Transverse colon (tissue), 4 donors: ENCODE measurements at regions not wholly inside any gene's neighbourhood (a gene's known extent, or its start where the extent isn't known, plus 50 kb on each side); places are given as distances from the start of the nearest gene placed in this dataset.

Source experiments
- DNase-seq: peaks from one replicate; pipeline ENCODE4 v3.0.0-alpha.2; 2019
- H3K27ac ChIP-seq, 4 donors: fragments of 200-600 bp; sonication (generic); 2 replicates each; pipeline ENCODE4 v1.5.1; 2016 to 2018; ENCODE audit warnings: inconsistent platforms in 4 of 4
- H3K27me3 ChIP-seq: fragments of 200-600 bp; sonication (generic); 2 replicates; pipeline ENCODE4 v1.5.1; 2017; ENCODE audit warnings: inconsistent platforms
- H3K36me3 ChIP-seq, 4 donors: fragments of 200-600 bp; sonication (generic); 2 replicates each; pipeline ENCODE4 v1.5.1; 2017 to 2019; ENCODE audit warnings: inconsistent platforms in 4 of 4
- H3K4me1 ChIP-seq, 4 donors: fragments of 200-600 bp; sonication (generic); 2 replicates each; pipeline ENCODE4 v1.5.1; 2017 to 2020; ENCODE audit warnings: inconsistent platforms in 4 of 4
- H3K4me3 ChIP-seq, 4 donors: fragments of 200-600 bp; sonication (generic); 1 replicate in 1 of 4; 2 replicates in 3 of 4; pipeline versions ENCODE4 v1.5.1 to v1.6.1; 2017 to 2019; ENCODE audit warnings: inconsistent platforms in 4 of 4
- H3K9me3 ChIP-seq, 2 donors: fragments of 200-600 bp; sonication (generic); 2 replicates each; pipeline ENCODE4 v1.5.1; 2017 to 2019; ENCODE audit warnings: inconsistent platforms in 2 of 2
- CTCF ChIP-seq, 5 experiments: fragments of 200-600 bp in 3 of 5; fragments of 450-650 bp in 2 of 5; sonication (generic) in 3 of 5; IDR thresholded peaks; 1 replicate in 2 of 5; 2 replicates in 3 of 5; pipeline ENCODE4 v1.5.1; 2016 to 2017; ENCODE audit warnings: antibody characterized with exemption in 5 of 5, inconsistent platforms in 3 of 5, mild to moderate bottlenecking in 2 of 5, moderate library complexity in 1 of 5
- EP300 ChIP-seq: sonication (generic); formaldehyde crosslinking; IDR thresholded peaks from one replicate; pipeline ENCODE4 v1.6.1; 2017; ENCODE audit warnings: antibody characterized with exemption, low read depth
- POLR2A ChIP-seq: fragments of 450-650 bp; IDR thresholded peaks from one replicate; pipeline ENCODE4 v1.6.1; 2016; ENCODE audit warnings: antibody characterized with exemption, mild to moderate bottlenecking, moderate library complexity
- POLR2AphosphoS5 ChIP-seq, 3 donors: sonication (generic); formaldehyde crosslinking; IDR thresholded peaks; one replicate each; pipeline ENCODE4 v1.6.1; 2016; ENCODE audit warnings: antibody characterized with exemption in 3 of 3
- WGBS, 2 donors: methylation state at CpG; one replicate each; pipeline ENCODE4 v1.1.5; 2018; ENCODE audit warnings: low coverage in 1 of 2; 5-methylcytosine and 5-hydroxymethylcytosine counted together
- in situ Hi-C, 4 donors: fragments of 200-750 bp; cut with MboI; loops; one replicate each; pipeline versions ENCODE4 v1.15.0 to v1.15.1; 2017; ENCODE audit warnings: low sequenced_read_pairs in 3 of 4, low pct_ligation_motif_present in 1 of 4, low pct_unique_long_range_greater_than_20kb in 1 of 4
- intact Hi-C: fragments of 100-400 bp; cut with DNase I; formaldehyde crosslinking; loops from one replicate; pipeline ENCODE4 v1.15.1; 2023; ENCODE audit warnings: low total_unique reads

GRCh38 chr4:151605215-151605614, 155.6 kb downstream of the GATB start:
- in situ Hi-C loops = loop anchor here in 2 of 4 donors (25.0 kb wide), 1 partner anchor 493 kb away; no protein-coding TSS in a partner anchor
- TF ChIP-seq POLR2AphosphoS5 (IDR thresholded peaks at IDR 0.05) = no peak
- TF ChIP-seq POLR2A = no peak
- no peak for TF ChIP-seq CTCF (IDR thresholded peaks at IDR 0.05)
- TF ChIP-seq EP300 = no peak
- DNase-seq = no peak
- Histone ChIP-seq H3K36me3 (no peaks in the 10 kb centered on the region), H3K4me1 (no peaks in the 10 kb centered on the region), H3K27ac (no peak overlapping the region), H3K27me3 (no peaks in the 10 kb centered on the region), H3K4me3 (no peak overlapping the region), H3K9me3 (no peaks in the 10 kb centered on the region)
- intact Hi-C loops = no loop called here
- 72 to 89% methylated on average over 2 of the region's 2 CpGs for WGBS, 2 donors

GRCh38 chr4:151606061-151606460, 154.7 kb downstream of the GATB start:
- Histone ChIP-seq H3K4me3 (no peak overlapping the region), H3K27ac (no peak overlapping the region), H3K9me3 (no peaks in the 10 kb centered on the region), H3K36me3 (no peaks in the 10 kb centered on the region), H3K4me1 (no peaks in the 10 kb centered on the region), H3K27me3 (no peaks in the 10 kb centered on the region)
- DNase-seq = no peak
- intact Hi-C loops (no loop called here), in situ Hi-C loops (loop anchor here in 2 of 4 donors (25.0 kb wide), 1 partner anchor 494 kb away; no protein-coding TSS in a partner anchor)
- 54 to 58% methylated on average over 5 of the region's 5 CpGs for WGBS, 2 donors
- no peak for TF ChIP-seq POLR2A
- no peak for TF ChIP-seq POLR2AphosphoS5 (IDR thresholded peaks at IDR 0.05)
- TF ChIP-seq CTCF (IDR thresholded peaks at IDR 0.05) = no peak
- no peak for TF ChIP-seq EP300

GRCh38 chr4:151610229-151610628, 150.6 kb downstream of the GATB start:
- no peaks in the 10 kb centered on the region for H3K4me1 ChIP-seq
- no peak for DNase-seq
- H3K9me3 ChIP-seq = no peaks in the 10 kb centered on the region
- no peaks in the 10 kb centered on the region for H3K36me3 ChIP-seq
- H3K27ac ChIP-seq = no peak overlapping the region
- intact Hi-C loops = no loop called here
- no peak for TF ChIP-seq CTCF (IDR thresholded peaks at IDR 0.05)
- no peak for TF ChIP-seq EP300
- TF ChIP-seq POLR2AphosphoS5 (IDR thresholded peaks at IDR 0.05) = no peak
- no peak for TF ChIP-seq POLR2A
- H3K4me3 ChIP-seq = no peak overlapping the region
- no peaks in the 10 kb centered on the region for H3K27me3 ChIP-seq
- in situ Hi-C loops = loop anchor here in 2 of 4 donors (25.0 kb wide), 1 partner anchor 498 kb away; no protein-coding TSS in a partner anchor

- intact Hi-C loops (no loop called here), in situ Hi-C loops (loop anchor here in 2 of 4 donors (25.0 kb wide), 1 partner anchor 500 kb away; no protein-coding TSS in a partner anchor)
- no peaks in the 10 kb centered on the region for H3K36me3 ChIP-seq
- no peak overlapping the region for H3K4me3 ChIP-seq
- no peaks in the 10 kb centered on the region for H3K27me3 ChIP-seq
- H3K27ac ChIP-seq = no peak overlapping the region
- no peaks in the 10 kb centered on the region for H3K4me1 ChIP-seq
- DNase-seq = no peak
- no peak for TF ChIP-seq EP300
- TF ChIP-seq CTCF (IDR thresholded peaks at IDR 0.05) = no peak
- TF ChIP-seq POLR2A = no peak
- TF ChIP-seq POLR2AphosphoS5 (IDR thresholded peaks at IDR 0.05) = no peak
- H3K9me3 ChIP-seq = no peaks in the 10 kb centered on the region
These were observed 148.8 kb downstream of the GATB start for GRCh38 chr4:151611960-151612359.
